LoVo (cell line): ENCODE measurements at regions not wholly inside any gene's neighbourhood (a gene's known extent, or its start where the extent isn't known, plus 50 kb on each side); places are given as distances from the start of the nearest gene placed in this dataset.

Experiments used
- DNase-seq: peaks from one replicate; pipeline ENCODE4 v3.0.0-alpha.2; 2016; ENCODE audit warnings: low spot score

DNA sequence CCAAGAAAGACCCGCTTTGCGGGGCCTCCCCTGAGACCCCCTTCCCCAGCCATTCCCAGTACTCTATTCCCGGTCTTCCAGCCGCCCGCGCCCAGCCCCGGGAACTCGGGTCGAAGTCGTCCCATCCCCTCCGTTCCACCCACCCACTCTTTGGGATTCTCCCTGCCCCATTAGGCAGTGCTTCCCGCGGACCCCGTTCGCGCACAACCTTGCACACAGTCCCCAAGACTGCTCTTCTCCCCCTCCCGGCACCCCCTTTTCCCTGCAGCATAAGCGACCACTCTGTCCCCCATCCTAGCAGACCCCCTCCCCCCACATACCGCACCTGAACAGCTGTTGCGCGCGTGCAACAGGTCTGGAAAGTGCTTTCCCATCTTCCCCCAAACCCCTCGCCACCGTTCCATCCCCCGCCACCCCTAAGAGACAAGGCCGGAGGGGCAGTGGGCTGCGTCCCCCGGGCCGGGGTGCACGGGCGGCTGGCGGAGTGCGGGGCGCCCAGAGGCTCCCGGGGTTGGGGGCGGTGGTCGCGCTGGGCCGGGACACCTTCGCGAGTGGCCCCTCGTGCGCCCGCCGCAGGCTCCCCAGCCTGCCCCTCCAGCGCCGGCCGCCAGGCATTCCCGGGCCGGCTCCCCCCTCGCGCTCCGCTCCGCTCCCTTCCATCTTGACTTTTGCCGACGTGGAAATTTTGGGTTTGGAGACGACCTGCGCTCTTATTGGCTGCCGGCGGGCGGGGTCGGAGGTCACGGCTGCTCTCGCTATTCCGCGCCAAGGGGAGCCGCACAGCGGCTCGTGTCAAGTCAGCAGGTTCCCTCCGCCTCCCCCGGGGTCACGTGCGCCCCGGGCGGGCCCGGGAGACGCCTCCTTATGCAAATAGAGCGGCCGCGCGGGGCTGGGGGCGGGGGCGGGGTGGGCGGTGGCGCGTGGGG is 201.2 kb upstream of the NFE2L3 start:
- DNase-seq: peak; percentile 98

DNA sequence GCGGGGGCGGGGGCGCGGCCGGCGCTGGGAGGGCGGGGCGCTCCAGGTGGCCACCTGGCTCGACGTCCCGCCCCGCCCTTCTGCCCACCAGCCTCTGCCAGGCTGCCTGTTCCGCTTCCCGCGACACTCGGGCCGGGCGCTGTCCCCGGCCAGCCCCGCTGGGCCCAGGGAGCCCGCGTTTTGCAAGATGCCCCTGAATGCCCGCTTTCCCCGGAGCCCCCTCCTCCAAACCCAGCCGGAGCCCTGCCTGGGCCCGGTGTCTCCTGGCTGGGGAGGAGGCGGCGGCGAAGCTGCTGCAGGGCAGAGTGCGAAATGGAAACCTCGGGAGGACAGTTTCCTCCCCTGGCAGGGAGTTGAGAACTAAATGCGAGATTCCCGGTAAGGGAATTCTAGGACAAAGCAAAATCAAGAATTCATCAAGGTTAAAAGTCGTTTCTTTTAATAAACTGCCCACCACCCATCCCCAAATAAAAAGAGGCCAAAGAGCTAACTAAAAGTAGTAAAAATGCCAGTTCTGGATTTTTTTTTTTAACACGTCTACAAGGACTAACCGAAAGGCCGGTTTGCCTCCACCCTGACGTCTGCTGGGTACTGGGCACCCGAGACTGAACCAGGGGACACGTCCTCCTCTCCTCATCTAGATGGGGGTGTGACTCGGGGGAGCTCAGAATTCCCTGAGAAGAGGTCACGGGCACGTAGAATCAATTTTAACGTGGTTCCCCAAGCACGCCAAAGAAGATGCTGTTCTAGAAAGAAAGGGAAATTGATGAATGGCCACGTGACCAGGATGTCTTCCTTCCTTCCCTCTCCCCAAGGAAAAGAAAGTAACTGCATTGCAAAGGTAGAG is 200.4 kb upstream of the NFE2L3 start:
- peak; percentile 9 for DNase-seq

DNA sequence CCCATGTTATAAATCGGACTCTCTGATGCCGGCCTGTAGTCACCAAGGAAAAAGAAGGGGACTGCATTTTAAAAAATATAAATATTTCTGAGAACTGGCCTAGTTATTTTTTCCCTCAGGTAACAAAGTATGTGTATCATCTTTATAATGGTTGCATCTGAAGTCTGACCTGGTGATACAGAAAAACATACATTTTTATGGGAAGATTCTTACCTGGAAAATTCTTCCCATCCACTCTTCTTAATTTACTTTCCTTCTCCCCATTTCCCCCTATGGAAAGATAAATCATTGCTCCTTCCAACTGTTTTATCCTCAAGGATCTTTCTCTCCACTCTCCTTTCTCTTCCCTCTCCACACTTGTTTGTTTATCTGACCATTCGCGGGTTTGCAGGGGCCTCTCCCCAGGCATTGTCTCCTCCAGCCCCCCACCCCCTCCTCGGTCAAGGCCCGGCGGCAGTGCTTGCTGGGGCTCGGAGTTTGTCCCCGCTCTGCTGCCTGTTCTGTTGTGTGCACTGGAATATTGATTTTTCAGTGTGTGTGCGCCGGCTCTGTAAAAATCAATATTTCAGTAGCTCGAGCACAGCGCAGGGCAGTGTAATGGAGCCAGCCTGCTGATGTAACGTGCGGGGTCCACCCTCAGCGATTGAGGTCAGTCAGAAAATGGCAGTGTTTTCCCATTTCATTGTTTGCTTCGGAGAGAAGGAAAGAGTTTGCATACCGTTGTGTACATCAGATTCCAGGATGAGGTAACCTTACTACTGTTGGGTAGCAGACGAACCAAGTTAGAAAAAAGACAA is 199.5 kb upstream of the NFE2L3 start:
- DNase-seq: no peak

DNA sequence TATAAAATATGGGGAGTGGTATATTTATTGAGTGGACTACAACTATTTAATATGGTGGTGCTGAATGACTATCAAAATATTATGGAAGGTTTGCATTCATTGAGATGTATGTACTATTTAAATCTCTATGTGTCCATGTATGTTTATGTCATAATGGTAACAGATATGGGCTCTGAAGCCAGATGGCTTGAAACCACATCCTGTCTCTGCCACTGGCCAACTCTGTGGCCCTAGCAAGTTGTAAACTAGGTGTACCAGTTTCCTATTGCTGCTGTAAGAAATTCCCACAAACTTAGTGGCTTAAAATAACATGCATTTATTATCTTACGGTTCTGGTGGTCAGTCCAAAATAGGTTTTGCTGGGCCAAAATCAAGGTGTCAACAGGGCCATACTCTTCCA is 198.1 kb upstream of the NFE2L3 start:
- DNase-seq: no peak

DNA sequence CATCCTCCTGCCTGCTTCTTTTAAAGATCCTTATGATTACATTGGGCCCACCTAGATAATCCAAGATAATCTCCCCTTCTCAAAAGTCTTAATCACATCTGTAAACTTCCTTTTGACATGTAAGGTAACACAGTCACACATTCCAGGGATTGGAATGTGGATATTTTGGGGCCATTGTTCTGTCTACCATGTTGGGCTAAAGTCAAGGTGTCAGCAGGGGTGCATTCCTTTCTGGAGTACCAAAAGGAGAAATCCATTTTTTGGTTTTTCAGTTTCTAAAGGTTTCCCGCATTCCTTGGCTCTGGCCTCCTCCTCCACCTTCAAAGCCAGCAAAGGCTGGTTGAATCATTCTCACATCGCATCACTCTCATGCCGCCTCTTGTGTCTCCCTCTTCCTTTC is 197.6 kb upstream of the NFE2L3 start:
- DNase-seq: no peak

DNA sequence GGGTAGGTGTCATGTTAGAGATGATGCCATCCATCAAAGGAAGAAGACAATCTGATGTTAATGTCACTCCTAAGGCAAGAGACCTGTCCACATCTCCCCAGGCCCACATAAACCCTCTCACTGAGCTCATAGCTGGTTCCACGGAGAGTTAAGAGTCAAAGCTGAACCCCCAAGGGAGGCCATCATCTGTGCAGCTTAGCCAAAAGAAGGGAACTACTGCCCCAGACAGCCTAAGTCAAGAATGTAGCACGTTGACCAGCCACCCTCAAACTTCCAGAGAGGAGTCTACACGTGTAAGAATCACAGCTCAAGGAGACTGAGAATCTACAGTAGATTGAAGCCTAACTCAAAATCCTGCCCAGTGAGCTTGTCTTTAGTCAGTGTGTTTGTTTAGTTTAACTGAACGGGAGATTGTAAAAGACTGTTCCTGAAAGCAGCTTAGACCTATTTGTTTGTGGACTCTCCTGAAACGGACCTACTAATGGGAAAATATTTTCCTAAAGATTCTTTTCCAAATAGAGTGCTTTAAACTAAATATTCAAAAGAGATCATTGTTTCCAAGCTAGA is 192.7 kb upstream of the NFE2L3 start:
- no peak for DNase-seq

DNA sequence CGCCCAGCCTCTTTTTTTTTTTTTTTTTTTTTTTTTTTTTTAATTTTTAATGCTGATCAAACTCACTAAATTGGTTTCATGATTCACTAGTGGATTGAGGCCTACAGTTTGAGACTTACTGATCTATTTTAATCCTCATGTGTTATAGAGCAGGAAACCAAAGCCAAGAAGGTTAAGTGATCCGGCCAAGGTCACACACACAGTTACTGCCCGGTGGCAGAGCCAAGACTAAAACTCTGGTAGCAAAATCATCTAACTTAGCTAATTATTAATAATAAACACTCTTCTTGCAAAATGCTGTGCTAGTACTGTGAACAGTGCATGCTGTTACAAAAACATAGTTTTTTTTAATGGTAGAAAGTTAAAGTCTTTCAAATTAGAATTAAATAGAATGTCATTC is 188.3 kb upstream of the NFE2L3 start:
- no peak for DNase-seq

DNA sequence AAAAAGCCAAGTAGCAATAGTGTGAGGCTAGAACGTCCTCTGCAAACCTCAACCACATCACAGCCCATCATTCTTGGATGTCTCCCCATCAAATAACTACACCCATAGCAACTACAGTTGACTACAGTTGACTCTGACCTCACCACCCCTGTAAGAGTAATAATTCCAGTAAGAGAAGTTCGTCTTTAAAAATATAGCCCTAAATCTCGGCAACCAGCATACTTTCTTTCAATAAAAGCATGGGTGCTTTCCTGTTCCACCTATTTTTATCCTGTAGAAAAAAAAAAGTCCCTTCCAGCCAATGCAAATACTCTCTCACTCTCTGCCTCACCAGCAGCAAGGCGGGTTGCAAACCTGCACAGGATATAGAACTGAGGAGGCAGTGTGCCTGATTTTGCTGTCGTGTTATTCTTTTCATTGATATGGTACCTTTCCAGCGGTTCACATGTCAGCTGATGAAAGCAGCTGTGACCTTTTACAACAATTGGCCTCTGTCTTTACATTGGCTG is 187.5 kb upstream of the NFE2L3 start:
- no peak for DNase-seq

DNA sequence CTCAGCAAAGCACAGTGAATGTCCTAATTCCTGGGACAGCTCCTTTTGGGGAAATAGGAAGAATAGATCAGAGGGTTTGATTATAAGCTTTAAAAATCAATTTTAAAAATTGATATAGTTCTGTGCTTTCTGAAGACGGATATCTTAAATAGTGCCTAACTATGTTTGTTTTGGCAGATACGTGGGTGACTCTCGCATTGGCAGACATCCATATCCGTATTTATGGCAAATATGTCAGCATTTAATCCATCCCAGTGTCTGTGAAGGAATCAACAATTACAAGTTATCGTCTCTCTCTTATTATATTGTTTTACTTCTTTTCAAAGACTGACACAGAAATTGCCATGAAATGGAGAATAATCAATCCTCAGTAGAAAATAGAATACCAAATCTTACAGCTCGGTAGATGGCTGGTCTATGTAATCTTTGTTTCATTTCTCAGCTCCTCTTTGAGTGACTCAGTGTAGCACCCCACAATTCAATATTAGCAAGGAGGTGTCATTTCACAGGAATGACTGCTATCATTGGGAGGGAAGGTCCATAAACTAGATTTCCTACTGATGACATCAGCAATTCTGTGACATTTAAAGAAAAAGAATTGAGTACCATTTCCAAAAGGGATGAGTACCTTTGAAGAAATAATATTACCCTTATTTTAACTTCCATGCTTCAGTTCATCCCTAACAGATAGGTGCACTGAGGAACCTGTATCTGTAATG is 186.4 kb upstream of the NFE2L3 start:
- peak; percentile 54 for DNase-seq

DNA sequence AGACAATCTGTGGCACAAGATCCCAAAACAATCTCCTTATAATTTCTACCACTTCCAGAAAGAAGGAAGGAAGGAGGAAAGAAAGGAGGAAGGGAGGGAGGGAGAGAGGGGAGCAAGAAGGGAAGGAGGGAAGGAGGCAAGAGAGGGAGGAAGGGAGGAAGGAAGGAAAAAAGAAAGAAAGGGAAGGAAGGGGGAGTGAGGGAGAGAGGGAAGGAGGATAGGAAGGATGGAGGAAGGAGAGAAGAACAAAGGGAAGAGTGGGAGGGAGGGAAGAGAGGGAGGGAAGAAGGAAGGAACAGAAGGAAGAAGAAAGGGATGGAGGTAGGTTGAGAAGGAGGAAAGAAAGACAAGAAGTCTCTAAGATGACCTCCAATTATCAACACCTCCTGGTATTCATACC is 185.5 kb upstream of the NFE2L3 start:
- DNase-seq: no peak

DNA sequence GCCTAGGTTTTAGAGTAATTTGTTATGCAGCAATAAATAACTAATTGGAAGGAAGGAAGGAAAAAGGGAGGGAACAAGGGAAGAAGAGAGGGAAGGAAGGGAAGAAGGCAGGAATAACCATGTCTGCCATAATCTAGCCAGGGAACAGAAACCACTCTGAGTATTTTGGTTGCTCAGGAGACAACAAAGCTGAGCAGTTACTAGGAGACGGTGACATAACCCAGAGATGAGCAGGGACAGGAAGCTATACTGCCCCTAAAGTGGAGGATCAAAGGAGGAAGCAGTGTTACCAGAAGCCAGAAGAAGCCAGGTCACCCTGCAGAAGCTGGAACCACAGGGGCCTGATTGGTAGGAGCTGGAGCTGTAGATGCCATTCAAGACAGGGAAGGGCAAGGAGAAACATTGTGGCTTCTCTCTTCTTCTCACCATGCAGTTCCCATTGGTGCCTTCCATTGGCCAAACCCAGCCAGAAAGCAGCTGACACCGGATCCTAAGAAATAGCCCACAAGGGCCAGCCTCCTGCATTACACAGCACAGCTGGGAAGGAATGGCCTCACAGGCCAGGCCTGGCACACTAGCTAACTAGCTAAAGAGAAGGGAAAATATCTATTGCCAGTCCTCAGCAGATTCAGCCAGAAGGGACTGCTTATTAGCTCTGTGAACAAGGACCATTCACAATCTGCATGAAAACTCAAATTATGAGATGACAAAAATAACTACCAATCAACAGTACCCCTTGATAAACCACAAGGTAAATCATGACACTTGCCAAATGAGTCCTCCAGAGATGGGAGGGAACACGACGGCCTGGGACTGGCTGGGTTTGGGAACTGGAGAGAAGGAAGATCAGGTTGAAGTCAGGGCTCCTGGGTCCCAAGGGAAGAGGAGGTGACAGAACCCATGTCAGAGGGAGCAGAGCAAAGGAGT is 184.5 kb upstream of the NFE2L3 start:
- no peak for DNase-seq

DNA sequence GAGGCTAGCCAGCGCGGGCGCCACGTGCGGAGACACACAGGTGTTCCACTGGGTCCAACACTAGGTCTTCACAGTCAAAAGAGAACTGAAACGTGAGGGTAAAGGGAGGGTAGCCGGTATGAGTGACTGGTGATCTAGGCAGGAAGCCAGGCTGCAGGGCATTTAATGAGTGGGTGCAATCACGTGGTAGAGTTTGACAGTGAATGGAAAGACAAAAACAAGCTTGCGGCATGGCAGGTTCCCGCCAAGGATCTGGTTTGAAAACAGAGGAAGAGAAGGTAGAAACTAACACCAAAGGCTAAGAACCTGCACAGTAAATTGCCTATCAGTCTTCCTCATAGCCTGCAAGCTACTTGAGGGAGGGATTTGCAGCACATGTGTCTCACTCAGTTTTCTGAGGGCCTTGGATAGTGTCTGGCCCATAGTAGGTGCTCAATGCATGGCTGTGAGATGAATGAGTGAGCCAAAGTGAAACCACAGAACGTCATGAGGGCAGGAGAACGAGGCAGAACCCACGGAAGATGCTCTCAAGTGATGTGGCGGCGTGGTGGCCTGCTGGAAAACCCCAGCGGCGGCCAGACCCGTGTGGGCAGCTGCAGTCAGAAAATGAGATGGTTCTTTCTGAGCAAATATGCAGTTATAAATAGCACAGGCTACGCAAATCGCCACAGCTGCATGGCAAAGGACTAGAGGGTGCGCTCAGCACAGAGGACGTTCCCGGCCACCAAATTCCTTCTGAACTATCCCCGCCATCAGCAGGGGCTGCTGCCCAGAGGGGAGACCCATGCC is 183.6 kb upstream of the NFE2L3 start:
- no peak for DNase-seq

DNA sequence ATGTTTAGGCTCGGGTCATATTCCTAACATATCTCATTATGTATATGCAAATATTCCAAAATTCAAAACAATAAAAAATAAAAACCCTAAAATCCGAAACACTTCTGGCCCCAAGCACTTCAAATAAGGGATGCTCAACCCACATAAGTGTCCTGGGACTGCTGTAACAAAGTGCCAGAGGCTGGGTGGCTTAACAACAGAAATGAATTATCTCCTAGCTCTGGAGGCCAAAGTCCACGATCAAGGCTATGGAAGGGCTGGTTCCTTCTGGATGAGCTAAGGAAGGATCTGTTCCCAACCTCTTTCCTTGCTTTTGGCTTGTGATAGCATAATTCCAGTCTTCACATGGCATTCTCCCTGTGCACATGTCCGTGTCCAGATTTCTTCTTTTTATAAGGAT is 181.6 kb upstream of the NFE2L3 start:
- no peak for DNase-seq

DNA sequence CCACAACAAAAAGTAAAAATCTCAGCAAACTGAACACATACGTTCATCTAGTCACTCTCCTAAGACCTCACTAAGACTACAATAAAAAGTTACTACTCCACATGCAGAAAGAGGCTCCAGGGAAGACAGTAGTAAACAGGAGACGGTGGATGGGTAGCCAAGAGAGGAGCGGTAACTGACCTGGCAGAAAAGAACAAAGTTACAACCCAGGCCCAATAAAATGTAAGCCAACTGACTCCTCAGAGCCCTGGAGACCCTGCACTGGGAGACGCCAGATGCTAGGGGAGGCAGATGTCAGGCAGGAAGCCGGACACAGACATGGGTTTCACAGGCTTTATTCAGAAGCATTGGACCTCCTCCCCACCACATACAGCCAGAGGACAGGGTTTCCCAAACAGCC is 181.1 kb upstream of the NFE2L3 start:
- DNase-seq: no peak

DNA sequence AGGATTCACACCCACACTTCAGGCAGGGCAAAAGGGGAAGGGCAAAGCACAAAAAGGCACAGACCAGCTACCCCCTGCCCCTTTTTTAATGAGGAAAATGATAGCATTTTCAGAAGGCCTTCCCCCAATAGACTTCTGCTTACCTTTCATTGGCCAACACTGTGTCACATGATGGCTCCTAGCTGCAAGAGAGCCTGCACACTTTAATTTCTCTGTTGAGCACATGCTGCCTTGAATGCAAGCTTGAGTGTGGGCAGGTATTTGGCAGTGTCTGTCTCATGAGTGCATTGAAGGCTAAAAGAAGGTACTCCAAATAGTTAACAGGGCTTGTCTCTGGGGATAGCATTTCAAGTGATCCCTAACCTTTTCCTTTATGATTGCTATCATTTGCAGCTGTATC is 175.4 kb upstream of the NFE2L3 start:
- DNase-seq: no peak

DNA sequence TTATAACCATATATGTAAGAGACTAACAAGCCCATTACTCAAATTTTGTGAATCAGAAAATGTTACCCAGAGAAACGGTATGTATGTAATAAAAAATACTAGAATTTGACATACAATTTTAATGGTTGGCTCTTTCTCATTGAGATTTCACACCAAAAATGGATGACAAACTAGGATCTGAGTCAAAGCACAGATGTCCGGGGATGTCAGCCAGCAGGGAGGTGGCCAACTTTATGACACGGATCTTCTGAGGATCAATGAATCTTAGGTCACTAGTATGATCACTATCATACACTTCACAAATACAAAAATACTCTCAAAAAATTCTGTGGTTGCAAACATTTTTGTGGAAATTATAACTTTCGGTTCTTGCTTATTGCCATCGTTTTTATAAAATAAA is 173.5 kb upstream of the NFE2L3 start:
- no peak for DNase-seq

DNA sequence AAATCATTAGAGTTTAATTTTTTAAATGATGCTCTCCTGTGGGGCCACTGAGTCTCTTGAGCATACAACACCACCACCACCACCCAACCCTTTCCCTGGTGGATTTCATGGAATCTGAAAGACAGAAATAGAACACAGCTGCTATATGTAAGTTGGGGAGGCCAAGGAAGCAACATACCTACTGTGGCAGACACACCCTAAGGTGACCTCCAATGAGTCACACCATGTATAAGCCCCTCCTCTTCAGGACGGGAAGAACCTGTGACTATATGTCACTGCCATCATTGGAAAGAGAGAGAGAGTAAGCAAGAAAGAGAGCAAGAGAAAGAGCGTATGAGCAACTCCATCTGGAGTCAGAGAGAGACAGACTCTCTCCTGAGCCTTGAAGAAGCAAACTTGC is 172.4 kb upstream of the NFE2L3 start:
- no peak for DNase-seq

DNA sequence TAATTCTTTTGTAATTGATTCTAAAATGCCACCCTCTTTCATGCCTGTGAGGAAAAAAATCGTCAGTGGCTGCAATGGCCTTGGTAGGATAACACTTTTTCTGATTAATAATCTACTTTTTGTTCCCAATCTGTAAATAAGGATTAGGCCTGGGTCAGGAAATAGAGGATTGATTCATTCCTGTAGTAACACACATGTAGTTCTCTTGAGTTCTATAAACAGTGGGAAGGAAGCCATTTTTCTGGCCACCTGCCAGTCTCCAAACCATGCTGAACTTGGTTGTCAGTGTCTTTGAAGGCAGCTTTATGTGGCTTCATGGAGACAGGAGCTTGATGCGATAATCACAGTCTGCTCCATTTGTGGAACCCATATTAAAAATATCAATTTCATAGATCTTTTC is 169.3 kb upstream of the NFE2L3 start:
- no peak for DNase-seq

DNA sequence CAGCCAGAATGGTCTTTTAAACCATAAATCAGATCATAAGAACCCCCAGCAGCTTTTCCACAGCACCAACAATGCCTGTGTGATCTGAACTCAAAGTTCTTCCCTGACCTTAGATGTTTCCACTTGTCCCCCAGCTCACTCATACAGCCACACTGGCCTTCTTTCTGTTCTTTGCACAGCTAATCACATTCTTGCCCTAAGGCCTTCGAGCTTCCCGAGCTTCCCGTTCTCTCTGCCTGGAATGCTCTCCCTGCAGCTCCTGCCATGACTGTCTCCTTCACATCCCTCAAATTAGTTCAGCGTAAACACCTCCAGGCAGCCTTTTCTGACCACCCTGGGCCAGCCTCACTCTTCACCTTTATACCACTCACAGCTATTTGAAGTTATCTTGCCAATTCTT is 166.8 kb upstream of the NFE2L3 start:
- no peak for DNase-seq
